Endothelial cell of umbilical vein (primary cell): ENCODE measurements at regions not wholly inside any gene's neighbourhood (a gene's known extent, or its start where the extent isn't known, plus 50 kb on each side); places are given as distances from the start of the nearest gene placed in this dataset.

Experiments
- BruUV-seq: library from RNA; stranded (reverse); fragments of 400-500 nt; replicated peaks from 2 replicates; lab custom pipeline; 2021; lab: Mats Ljungman, UMichigan
- CTCF ChIA-PET: fragments of 300-600, 350-600 bp; sonication (Branson Sonifier 250); formaldehyde crosslinking; loops from one replicate; lab custom pipeline; 2021; ENCODE audit warnings: antibody characterized with exemption, inconsistent platforms; lab: Charles Lee
- POLR2A ChIA-PET: fragments of 300-600, 350-600 bp; sonication (Branson Sonifier 250); formaldehyde crosslinking; loops from one replicate; lab custom pipeline; 2021; ENCODE audit warnings: antibody characterized with exemption, inconsistent platforms; lab: Charles Lee
- DNase-seq: peaks from one replicate; pipeline ENCODE4 v3.0.0-alpha.2; 2011; ENCODE audit warnings: low read depth, low spot score
- FAIRE-seq: peaks from 2 replicates; lab custom pipeline; 2011; peaks lifted over from hg19 to GRCh38; lab: Jason Lieb, UNC
- H2AFZ ChIP-seq: 2 replicates; pipeline ENCODE4 v1.6.0; 2012; ENCODE audit warnings: low read depth, low read length, control low read depth, inconsistent platforms
- H3K27ac ChIP-seq: 2 replicates; pipeline ENCODE4 v1.5.1; 2011; ENCODE audit warnings: low read depth, mild to moderate bottlenecking, control low read depth, low read length, moderate library complexity; ENCODE audit not compliant: insufficient read depth
- H3K27me3 ChIP-seq, 2 experiments: 2 replicates each; pipeline versions ENCODE4 v1.6.0 to v1.6.1; 2011; ENCODE audit warnings: low read length in 2 of 2, mixed read lengths in 1 of 2; ENCODE audit not compliant: control insufficient read depth in 2 of 2, insufficient read depth in 2 of 2
- H3K36me3 ChIP-seq, 2 experiments: 2 replicates in 1 of 2; 3 replicates in 1 of 2; pipeline ENCODE4 v1.5.1; 2011; ENCODE audit warnings: low read length in 2 of 2, mild to moderate bottlenecking in 1 of 2, moderate library complexity in 1 of 2; ENCODE audit not compliant: control insufficient read depth in 2 of 2, insufficient read depth in 2 of 2; ENCODE audit errors: extremely low read depth in 1 of 2
- H3K4me1 ChIP-seq: 3 replicates; pipeline ENCODE4 v1.5.1; 2011; ENCODE audit warnings: mild to moderate bottlenecking, low read length; ENCODE audit not compliant: control insufficient read depth, insufficient read depth; ENCODE audit errors: extremely low read depth
- H3K4me2 ChIP-seq: 2 replicates; pipeline ENCODE4 v1.6.1; 2011; ENCODE audit warnings: low read length, control low read depth, mixed read lengths; ENCODE audit not compliant: insufficient read depth
- H3K4me3 ChIP-seq, 3 experiments: fragments of 200-600 bp in 1 of 3; sonication (generic), shearing (Covaris generic) in 1 of 3; replicated peaks in 1 of 3; 2 replicates each; pipeline ENCODE4 v1.5.1; 2011 to 2016; ENCODE audit warnings: control low read depth in 3 of 3, low read length in 3 of 3, mild to moderate bottlenecking in 2 of 3, inconsistent platforms in 1 of 3, low read depth in 1 of 3, moderate library complexity in 1 of 3; ENCODE audit not compliant: insufficient read depth in 1 of 3
- H3K79me2 ChIP-seq: 2 replicates; pipeline ENCODE4 v1.6.0; 2012; ENCODE audit warnings: low read length, inconsistent platforms; ENCODE audit not compliant: control insufficient read depth, insufficient read depth
- H3K9ac ChIP-seq: replicated peaks from 2 replicates; pipeline ENCODE3; 2011; ENCODE audit warnings: low read length, control low read depth; ENCODE audit not compliant: insufficient read depth; ENCODE audit errors: extremely low read depth
- H3K9me1 ChIP-seq: replicated peaks from 3 replicates; pipeline ENCODE4 v1.6.0; 2011; ENCODE audit warnings: mild to moderate bottlenecking, low read length; ENCODE audit not compliant: control insufficient read depth, insufficient read depth; ENCODE audit errors: extremely low read depth
- H3K9me3 ChIP-seq: replicated peaks from 2 replicates; pipeline ENCODE4 v1.5.1; 2012; ENCODE audit warnings: low read length, inconsistent platforms; ENCODE audit not compliant: control insufficient read depth, insufficient read depth
- H4K20me1 ChIP-seq: replicated peaks from 2 replicates; pipeline ENCODE3; 2011; ENCODE audit warnings: mild to moderate bottlenecking, low read length; ENCODE audit not compliant: control insufficient read depth, insufficient read depth; ENCODE audit errors: extremely low read depth
- EZH2 ChIP-seq: IDR thresholded peaks from 2 replicates; pipeline ENCODE4 v1.6.1; 2012; ENCODE audit warnings: borderline replicate concordance, low read depth, mild to moderate bottlenecking, moderate library complexity, low read length, inconsistent platforms; ENCODE audit not compliant: severe bottlenecking
- FOS ChIP-seq: IDR thresholded peaks from 2 replicates; pipeline ENCODE4 v1.6.1; 2011; ENCODE audit warnings: mild to moderate bottlenecking, low read length, moderate library complexity, borderline replicate concordance; ENCODE audit not compliant: insufficient read depth
- GATA2 ChIP-seq: IDR thresholded peaks from 2 replicates; pipeline ENCODE4 v1.7.0; 2011; ENCODE audit warnings: low read depth, mild to moderate bottlenecking, moderate library complexity, mixed read lengths, low read length; ENCODE audit not compliant: insufficient read length, insufficient read depth
- JUN ChIP-seq: IDR thresholded peaks from 2 replicates; pipeline ENCODE4 v1.6.1; 2011; ENCODE audit warnings: borderline replicate concordance, low read depth; ENCODE audit not compliant: insufficient read length, insufficient read depth
- MYC ChIP-seq: IDR thresholded peaks from one replicate; pipeline ENCODE4 v1.6.1; 2011; ENCODE audit warnings: mild to moderate bottlenecking, low read depth, low read length
- POLR2A ChIP-seq: IDR thresholded peaks from 2 replicates; pipeline ENCODE4 v1.6.1; 2012; ENCODE audit warnings: low read depth, mild to moderate bottlenecking, control low read depth, low read length
- POLR2AphosphoS5 ChIP-seq: IDR thresholded peaks from 2 replicates; pipeline ENCODE4 v1.6.1; 2012; ENCODE audit warnings: low read depth, mild to moderate bottlenecking, control low read depth, low read length, moderate library complexity; ENCODE audit not compliant: insufficient read depth
- dilution Hi-C: fragments of 300-500 bp; cut with MboI; formaldehyde crosslinking; loops from one replicate; pipeline ENCODE4 v1.15.0; 2019; ENCODE audit warnings: low sequenced_read_pairs; ENCODE audit not compliant: extremely low pct_ligation_motif_present
- intact Hi-C: fragments of 100-400 bp; cut with micrococcal nuclease; formaldehyde crosslinking; loops from one replicate; pipeline ENCODE4 v1.10.0; 2022
- TF ChIP-seq, protein P1 (sequence below): IDR thresholded peaks from 2 replicates; pipeline ENCODE4 v1.6.1; 2011; ENCODE audit not compliant: insufficient read depth, insufficient read length
- TF ChIP-seq, protein P2 (sequence below), 2 donors: IDR thresholded peaks; 1 replicate in 1 of 2; 2 replicates in 1 of 2; pipeline ENCODE4 v1.5.1; 2011; ENCODE audit warnings: low read length in 2 of 2, mild to moderate bottlenecking in 2 of 2, moderate library complexity in 2 of 2, control low read depth in 1 of 2, inconsistent platforms in 1 of 2, low read depth in 1 of 2; ENCODE audit not compliant: insufficient read depth in 1 of 2; ENCODE audit errors: extremely low read depth in 1 of 2

GRCh38 chr3:145182196-145182911 is 978.6 kb downstream of the PLOD2 start:
- Histone ChIP-seq H3K9me1 (no peaks in the 10 kb centered on the region), H3K27me3 (no peaks in the 10 kb centered on the region), H3K36me3 (no peaks in the 10 kb centered on the region), H4K20me1 (no peaks in the 10 kb centered on the region), H2AFZ (peak overlapping the region; percentile 50), H3K9me3 (no peaks in the 10 kb centered on the region), H3K9ac (no peak overlapping the region), H3K4me3 (no peak overlapping the region), H3K4me2 (peak overlapping the region; percentile 28), H3K4me1 (peaks cover 3% of the 10 kb centered on the region), H3K79me2 (no peaks in the 10 kb centered on the region), H3K27ac (no peak overlapping the region)
- CTCF ChIA-PET, result interaction anchor here (1.1 to 1.6 kb wide), 2 partner anchors 9 to 14 kb away, joined by 3 to 7 read pairs; no protein-coding TSS in a partner anchor
- dilution Hi-C loops (no loop called here), intact Hi-C loops (no loop called here)
- POLR2A ChIA-PET, result no interaction called here
- TF ChIP-seq, protein P1, sequence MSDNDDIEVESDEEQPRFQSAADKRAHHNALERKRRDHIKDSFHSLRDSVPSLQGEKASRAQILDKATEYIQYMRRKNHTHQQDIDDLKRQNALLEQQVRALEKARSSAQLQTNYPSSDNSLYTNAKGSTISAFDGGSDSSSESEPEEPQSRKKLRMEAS, result no peak
- no peak for TF ChIP-seq EZH2
- TF ChIP-seq POLR2AphosphoS5, result no peak
- no peak for TF ChIP-seq MYC
- TF ChIP-seq GATA2, result no peak
- TF ChIP-seq, protein P2, sequence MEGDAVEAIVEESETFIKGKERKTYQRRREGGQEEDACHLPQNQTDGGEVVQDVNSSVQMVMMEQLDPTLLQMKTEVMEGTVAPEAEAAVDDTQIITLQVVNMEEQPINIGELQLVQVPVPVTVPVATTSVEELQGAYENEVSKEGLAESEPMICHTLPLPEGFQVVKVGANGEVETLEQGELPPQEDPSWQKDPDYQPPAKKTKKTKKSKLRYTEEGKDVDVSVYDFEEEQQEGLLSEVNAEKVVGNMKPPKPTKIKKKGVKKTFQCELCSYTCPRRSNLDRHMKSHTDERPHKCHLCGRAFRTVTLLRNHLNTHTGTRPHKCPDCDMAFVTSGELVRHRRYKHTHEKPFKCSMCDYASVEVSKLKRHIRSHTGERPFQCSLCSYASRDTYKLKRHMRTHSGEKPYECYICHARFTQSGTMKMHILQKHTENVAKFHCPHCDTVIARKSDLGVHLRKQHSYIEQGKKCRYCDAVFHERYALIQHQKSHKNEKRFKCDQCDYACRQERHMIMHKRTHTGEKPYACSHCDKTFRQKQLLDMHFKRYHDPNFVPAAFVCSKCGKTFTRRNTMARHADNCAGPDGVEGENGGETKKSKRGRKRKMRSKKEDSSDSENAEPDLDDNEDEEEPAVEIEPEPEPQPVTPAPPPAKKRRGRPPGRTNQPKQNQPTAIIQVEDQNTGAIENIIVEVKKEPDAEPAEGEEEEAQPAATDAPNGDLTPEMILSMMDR (IDR thresholded peaks at IDR 0.05; ENCODE audit: extremely low read depth in 1 of 2, insufficient read depth in 1 of 2, low read depth in 1 of 2, low read length in 2 of 2), result no peak
- no peak for TF ChIP-seq FOS
- no peak for TF ChIP-seq POLR2A
- TF ChIP-seq JUN, result no peak
- DNase-seq, result peak; percentile 25
- BruUV-seq, result no TSS peak
- no peak for FAIRE-seq
